Panc1 (cell line): ENCODE measurements at regions not wholly inside any gene's neighbourhood (a gene's known extent, or its start where the extent isn't known, plus 50 kb on each side); places are given as distances from the start of the nearest gene placed in this dataset.

Experiments used
- ATAC-seq: fragments of 200-7000 bp; cut with Tn5 transposase; 2 replicates; pipeline ENCODE4 v1.9.1; 2020; ENCODE audit warnings: mild to moderate bottlenecking, moderate library complexity
- BruUV-seq: library from RNA; stranded (reverse); fragments of 400-500 nt; replicated peaks from 2 replicates; lab custom pipeline; 2021; lab: Mats Ljungman, UMichigan
- CTCF ChIA-PET: fragments of 300-600 bp; sonication (Branson Sonifier 250); formaldehyde crosslinking; loops from one replicate; lab custom pipeline; 2022; ENCODE audit warnings: antibody characterized with exemption; lab: Charles Lee
- POLR2A ChIA-PET: fragments of 300-600 bp; sonication (Branson Sonifier 250); formaldehyde crosslinking; loops from one replicate; lab custom pipeline; 2022; ENCODE audit warnings: antibody characterized with exemption; lab: Charles Lee
- DNase-seq: peaks from one replicate; pipeline ENCODE4 v3.0.0-alpha.2; 2010; ENCODE audit warnings: low read depth, low spot score
- H3K27ac ChIP-seq: 2 replicates; pipeline ENCODE4 v1.5.1; 2011; ENCODE audit warnings: mild to moderate bottlenecking, low read length, inconsistent platforms
- H3K27me3 ChIP-seq: fragments of 200-500 bp; sonication (Bioruptor generic); 2 replicates; pipeline ENCODE4 v1.6.0; 2014; ENCODE audit warnings: low read length, inconsistent platforms; ENCODE audit not compliant: control insufficient read depth, insufficient read depth
- H3K36me3 ChIP-seq: fragments of 200-500 bp; sonication (Bioruptor generic); 2 replicates; pipeline ENCODE4 v1.5.1; 2014; ENCODE audit warnings: inconsistent platforms, mild to moderate bottlenecking, low read length, moderate library complexity; ENCODE audit not compliant: control insufficient read depth, insufficient read depth
- H3K4me1 ChIP-seq: 2 replicates; pipeline ENCODE4 v1.5.1; 2011; ENCODE audit warnings: inconsistent platforms, mild to moderate bottlenecking, low read length, moderate library complexity; ENCODE audit not compliant: control insufficient read depth, insufficient read depth
- H3K4me3 ChIP-seq, 2 experiments: 2 replicates each; pipeline ENCODE4 v1.5.1; 2011 to 2012; ENCODE audit warnings: low read depth in 2 of 2, low read length in 2 of 2, mild to moderate bottlenecking in 2 of 2, inconsistent platforms in 1 of 2, moderate library complexity in 1 of 2
- H3K9me3 ChIP-seq: fragments of 200-500 bp; sonication (Bioruptor generic); 2 replicates; pipeline ENCODE4 v1.5.1; 2014; ENCODE audit warnings: low read depth, mild to moderate bottlenecking, inconsistent platforms, low read length, moderate library complexity; ENCODE audit not compliant: control insufficient read depth, insufficient read depth
- CTCF ChIP-seq: fragments of 450-650 bp; IDR thresholded peaks from 2 replicates; pipeline ENCODE4 v1.5.1; 2017; ENCODE audit warnings: mild to moderate bottlenecking
- POLR2AphosphoS5 ChIP-seq: IDR thresholded peaks from 2 replicates; pipeline ENCODE4 v1.6.1; 2012; ENCODE audit warnings: mild to moderate bottlenecking, low read depth, low read length, moderate library complexity
- REST ChIP-seq, 2 experiments: IDR thresholded peaks; 2 replicates each; pipeline ENCODE4 v1.6.1; 2011 to 2012; ENCODE audit warnings: low read depth in 2 of 2, control low read depth in 1 of 2, low read length in 1 of 2, mild to moderate bottlenecking in 1 of 2, moderate library complexity in 1 of 2; ENCODE audit not compliant: insufficient read depth in 1 of 2
- SIN3A ChIP-seq: IDR thresholded peaks from 2 replicates; pipeline ENCODE4 v1.6.1; 2012; ENCODE audit warnings: low read depth, mild to moderate bottlenecking, low read length, moderate library complexity, borderline replicate concordance; ENCODE audit not compliant: insufficient read depth
- TCF7L2 ChIP-seq: IDR thresholded peaks from 2 replicates; pipeline ENCODE4 v1.6.1; 2011; ENCODE audit warnings: mild to moderate bottlenecking, low read depth, low read length, inconsistent platforms
- in situ Hi-C: cut with HindIII; loops from 2 replicates; pipeline ENCODE4 v1.10.0; 2016; ENCODE audit warnings: low sequenced_read_pairs, low pct_unique_long_range_greater_than_20kb
- intact Hi-C: fragments of 100-400 bp; cut with micrococcal nuclease; formaldehyde crosslinking; loops from one replicate; pipeline ENCODE4 v1.10.0; 2022; ENCODE audit not compliant: unreplicated experiment

- intact Hi-C loops: no loop called here
- in situ Hi-C loops: no loop called here
- CTCF ChIA-PET: no interaction called here
- ATAC-seq: no peak
- no TSS peak for BruUV-seq
- no peaks in the 10 kb centered on the region for H3K36me3 ChIP-seq
- no peak overlapping the region for H3K27ac ChIP-seq
- POLR2A ChIA-PET: no interaction called here
- no peak for TF ChIP-seq TCF7L2
- no peak for TF ChIP-seq CTCF
- no peak for TF ChIP-seq POLR2AphosphoS5
- no peak for TF ChIP-seq SIN3A
- no peak for TF ChIP-seq REST (IDR thresholded peaks at IDR 0.05; ENCODE audit: insufficient read depth in 1 of 2, low read depth in 2 of 2, low read length in 1 of 2)
- no peaks in the 10 kb centered on the region for H3K9me3 ChIP-seq
- no peak for DNase-seq
- H3K4me1 ChIP-seq: no peaks in the 10 kb centered on the region
- no peak overlapping the region for H3K4me3 ChIP-seq
- no peaks in the 10 kb centered on the region for H3K27me3 ChIP-seq
Observed at GRCh38 chr1:188895611-188896010, 1582.1 kb downstream of the BRINP3 start.

- TF ChIP-seq SIN3A (no peak), CTCF (no peak), TCF7L2 (no peak), REST (IDR thresholded peaks at IDR 0.05; ENCODE audit: insufficient read depth in 1 of 2, low read depth in 2 of 2, low read length in 1 of 2) (no peak), POLR2AphosphoS5 (no peak)
- BruUV-seq: no TSS peak
- ATAC-seq (no peak), DNase-seq (no peak)
- ChIA-PET CTCF (no interaction called here), POLR2A (no interaction called here)
- no peaks in the 10 kb centered on the region; the same call in 1 of the 2 replicates for H3K9me3 ChIP-seq
- in situ Hi-C loops (no loop called here), intact Hi-C loops (no loop called here)
- no peaks in the 10 kb centered on the region for H3K36me3 ChIP-seq
- H3K4me3 ChIP-seq: no peak overlapping the region
- no peaks in the 10 kb centered on the region for H3K4me1 ChIP-seq
- H3K27ac ChIP-seq: no peak overlapping the region
- H3K27me3 ChIP-seq: no peaks in the 10 kb centered on the region
Observed at GRCh38 chr1:188903241-188903640, 1574.4 kb downstream of the BRINP3 start.
